Loucy (cell line): ENCODE measurements at regions not wholly inside any gene's neighbourhood (a gene's known extent, or its start where the extent isn't known, plus 50 kb on each side); places are given as distances from the start of the nearest gene placed in this dataset.

Experiments used
- H2AFZ ChIP-seq: fragments of 200-600 bp; sonication (generic); 2 replicates; pipeline ENCODE4 v1.6.0; 2016; ENCODE audit warnings: antibody characterized with exemption, mild to moderate bottlenecking, low read length, moderate library complexity
- H3F3A ChIP-seq: fragments of 200-600 bp; 2 replicates; pipeline ENCODE4 v1.6.0; 2016; ENCODE audit warnings: antibody characterized with exemption, low read depth, mild to moderate bottlenecking
- H3K27me3 ChIP-seq: fragments of 200-600 bp; sonication (generic); 2 replicates; pipeline ENCODE4 v1.6.1; 2014; ENCODE audit warnings: low read length, mild to moderate bottlenecking; ENCODE audit not compliant: insufficient read depth, poor library complexity, severe bottlenecking
- H3K36me3 ChIP-seq: fragments of 200-600 bp; sonication (generic); 2 replicates; pipeline ENCODE4 v1.6.1; 2016; ENCODE audit warnings: low read length; ENCODE audit not compliant: insufficient read depth
- H3K4me1 ChIP-seq: fragments of 200-600 bp; sonication (generic); 2 replicates; pipeline ENCODE4 v1.5.1; 2014; ENCODE audit warnings: low read length, mild to moderate bottlenecking; ENCODE audit not compliant: insufficient read depth, poor library complexity, severe bottlenecking
- H3K4me2 ChIP-seq: fragments of 200-600 bp; sonication (generic); 2 replicates; pipeline ENCODE4 v1.6.0; 2014; ENCODE audit warnings: antibody characterized with exemption, low read length, low read depth, mild to moderate bottlenecking; ENCODE audit not compliant: poor library complexity, severe bottlenecking
- H3K4me3 ChIP-seq: fragments of 200-600 bp; sonication (generic); 2 replicates; pipeline ENCODE4 v1.5.1; 2014; ENCODE audit warnings: low read length, mild to moderate bottlenecking, mixed read lengths; ENCODE audit not compliant: poor library complexity, severe bottlenecking
- H3K79me2 ChIP-seq: fragments of 200-600 bp; sonication (generic); 2 replicates; pipeline ENCODE4 v1.6.1; 2014; ENCODE audit warnings: low read length; ENCODE audit not compliant: insufficient read depth
- H3K9ac ChIP-seq: fragments of 200-600 bp; sonication (generic); 2 replicates; pipeline ENCODE4 v1.6.0; 2014; ENCODE audit warnings: mild to moderate bottlenecking, low read depth, low read length, moderate library complexity; ENCODE audit not compliant: poor library complexity, severe bottlenecking
- H3K9me2 ChIP-seq: fragments of 200-600 bp; sonication (generic); replicated peaks from 2 replicates; pipeline ENCODE4 v1.6.1; 2016; ENCODE audit warnings: low read depth, low read length, mixed read lengths
- H3K9me3 ChIP-seq: fragments of 200-600 bp; sonication (generic); 2 replicates; pipeline ENCODE4 v1.6.1; 2014; ENCODE audit warnings: mild to moderate bottlenecking, antibody characterized with exemption, low read length, low read depth; ENCODE audit not compliant: insufficient read depth
- H4K20me1 ChIP-seq: fragments of 200-600 bp; sonication (generic); 2 replicates; pipeline ENCODE4 v1.6.0; 2014; ENCODE audit warnings: antibody characterized with exemption, low read length, mild to moderate bottlenecking; ENCODE audit not compliant: insufficient read depth, poor library complexity, severe bottlenecking
- EZH2phosphoT487 ChIP-seq: fragments of 200-600 bp; IDR thresholded peaks from 2 replicates; pipeline ENCODE4 v1.6.1; 2018; ENCODE audit warnings: antibody characterized with exemption, mild to moderate bottlenecking, moderate library complexity, borderline replicate concordance
- TF ChIP-seq, protein P1 (sequence below): fragments of 200-600 bp; sonication (generic); conservative IDR thresholded peaks from 2 replicates; pipeline ENCODE4 v1.5.1; 2014; ENCODE audit warnings: mild to moderate bottlenecking, antibody characterized with exemption, low read length

DNA sequence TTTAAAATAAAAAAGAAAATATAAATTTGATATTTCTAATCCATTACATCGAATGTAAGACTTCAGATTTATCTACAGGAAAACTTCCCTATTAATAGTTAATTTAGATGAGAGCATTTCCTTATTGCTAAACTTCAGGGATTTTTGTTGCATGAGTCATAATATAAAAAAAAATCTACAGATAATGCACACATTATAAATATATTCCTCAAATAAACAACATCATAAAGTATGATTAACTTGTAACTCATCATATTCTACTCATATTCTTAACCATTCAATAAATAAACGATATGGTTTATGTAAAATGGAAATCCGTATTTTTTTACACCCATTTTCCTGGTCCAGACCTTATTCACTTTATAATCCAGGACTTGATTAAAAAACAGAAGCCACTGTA, 477.0 kb downstream of the EPHA3 start:
- H3K4me3 ChIP-seq, result no peak overlapping the region
- H3K4me1 ChIP-seq, result no peaks in the 10 kb centered on the region
- TF ChIP-seq EZH2phosphoT487, result no peak
- TF ChIP-seq, protein P1, sequence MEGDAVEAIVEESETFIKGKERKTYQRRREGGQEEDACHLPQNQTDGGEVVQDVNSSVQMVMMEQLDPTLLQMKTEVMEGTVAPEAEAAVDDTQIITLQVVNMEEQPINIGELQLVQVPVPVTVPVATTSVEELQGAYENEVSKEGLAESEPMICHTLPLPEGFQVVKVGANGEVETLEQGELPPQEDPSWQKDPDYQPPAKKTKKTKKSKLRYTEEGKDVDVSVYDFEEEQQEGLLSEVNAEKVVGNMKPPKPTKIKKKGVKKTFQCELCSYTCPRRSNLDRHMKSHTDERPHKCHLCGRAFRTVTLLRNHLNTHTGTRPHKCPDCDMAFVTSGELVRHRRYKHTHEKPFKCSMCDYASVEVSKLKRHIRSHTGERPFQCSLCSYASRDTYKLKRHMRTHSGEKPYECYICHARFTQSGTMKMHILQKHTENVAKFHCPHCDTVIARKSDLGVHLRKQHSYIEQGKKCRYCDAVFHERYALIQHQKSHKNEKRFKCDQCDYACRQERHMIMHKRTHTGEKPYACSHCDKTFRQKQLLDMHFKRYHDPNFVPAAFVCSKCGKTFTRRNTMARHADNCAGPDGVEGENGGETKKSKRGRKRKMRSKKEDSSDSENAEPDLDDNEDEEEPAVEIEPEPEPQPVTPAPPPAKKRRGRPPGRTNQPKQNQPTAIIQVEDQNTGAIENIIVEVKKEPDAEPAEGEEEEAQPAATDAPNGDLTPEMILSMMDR, result no peak
- no peaks in the 10 kb centered on the region for H3F3A ChIP-seq
- no peak overlapping the region for H2AFZ ChIP-seq
- H3K9ac ChIP-seq, result no peak overlapping the region
- H3K27me3 ChIP-seq, result no peaks in the 10 kb centered on the region
- no peaks in the 10 kb centered on the region for H4K20me1 ChIP-seq
- no peaks in the 10 kb centered on the region for H3K79me2 ChIP-seq
- no peaks in the 10 kb centered on the region for H3K9me3 ChIP-seq
- H3K9me2 ChIP-seq, result no peaks in the 10 kb centered on the region
- H3K36me3 ChIP-seq, result no peaks in the 10 kb centered on the region
- no peak overlapping the region for H3K4me2 ChIP-seq

DNA sequence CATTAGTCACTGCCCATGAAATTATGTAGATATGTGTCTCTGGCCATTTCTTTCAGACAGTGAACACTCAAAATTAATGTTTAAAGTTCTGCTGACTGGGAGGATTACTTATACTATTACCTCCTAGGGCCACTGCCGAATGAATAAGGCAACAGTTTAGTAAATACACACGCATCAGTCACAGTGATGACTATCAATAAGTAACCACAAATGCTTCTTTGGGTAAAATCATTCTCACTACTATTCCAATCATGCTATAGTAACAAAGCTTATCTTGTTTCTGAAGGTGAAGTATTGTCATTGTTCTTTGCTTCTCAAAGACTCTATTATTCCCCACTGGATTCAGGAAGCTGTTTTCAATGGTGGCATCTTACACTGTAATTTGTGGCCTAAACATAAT, 478.8 kb downstream of the EPHA3 start:
- Histone ChIP-seq H3K79me2 (no peaks in the 10 kb centered on the region), H3K9me2 (no peaks in the 10 kb centered on the region), H3K9me3 (no peaks in the 10 kb centered on the region), H4K20me1 (no peaks in the 10 kb centered on the region), H3K4me2 (no peak overlapping the region), H3K4me1 (no peaks in the 10 kb centered on the region), H3K9ac (no peak overlapping the region), H3K4me3 (no peak overlapping the region), H3K27me3 (no peaks in the 10 kb centered on the region), H3F3A (no peaks in the 10 kb centered on the region), H3K36me3 (no peaks in the 10 kb centered on the region), H2AFZ (no peak overlapping the region)
- TF ChIP-seq EZH2phosphoT487, result no peak
- TF ChIP-seq, protein P1, result no peak

DNA sequence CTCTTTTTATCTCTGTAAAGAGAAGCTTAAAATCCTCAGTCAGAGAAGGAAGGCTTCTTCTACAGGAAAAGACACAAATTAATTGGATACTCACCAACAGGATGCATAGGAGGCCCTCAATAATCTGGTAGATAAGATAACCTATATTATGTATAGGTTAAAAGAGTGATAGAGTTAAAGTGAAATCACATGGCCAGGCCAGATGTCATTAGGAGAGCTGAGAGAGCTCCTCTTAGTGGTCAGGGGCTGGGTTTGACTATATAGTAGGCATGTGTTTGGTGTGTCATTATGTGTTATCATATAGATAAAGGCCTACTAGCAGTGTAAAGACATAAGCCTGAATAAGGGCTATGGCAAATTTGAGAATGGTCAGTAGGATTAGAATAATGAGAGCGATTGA, 479.3 kb downstream of the EPHA3 start:
- Histone ChIP-seq H3K9me3 (no peaks in the 10 kb centered on the region), H3K4me1 (no peaks in the 10 kb centered on the region), H3K9me2 (no peaks in the 10 kb centered on the region), H3K4me3 (no peak overlapping the region), H2AFZ (no peak overlapping the region), H4K20me1 (no peaks in the 10 kb centered on the region), H3K27me3 (no peaks in the 10 kb centered on the region), H3K79me2 (no peaks in the 10 kb centered on the region), H3K9ac (no peak overlapping the region), H3F3A (no peaks in the 10 kb centered on the region), H3K36me3 (no peaks in the 10 kb centered on the region), H3K4me2 (no peak overlapping the region)
- TF ChIP-seq EZH2phosphoT487, result no peak
- TF ChIP-seq, protein P1, result no peak
